HG03175 (cell line): ENCODE measurements at regions not wholly inside any gene's neighbourhood (a gene's known extent, or its start where the extent isn't known, plus 50 kb on each side); places are given as distances from the start of the nearest gene placed in this dataset.
"Not testable (repeated sequence)": the region's sequence is repeated elsewhere in the genome, so short reads cannot be mapped to it uniquely, and the experiment has no call there.

Source experiments
- ATAC-seq: cut with Tn5 transposase; IDR thresholded peaks from one replicate; pipeline ENCODE4 v1.9.1; 2021; ENCODE audit warnings: mild to moderate bottlenecking, moderate library complexity; ENCODE audit not compliant: unreplicated experiment

- ATAC-seq, result no peak
These were observed 107.4 kb upstream of the CBLB start for GRCh38 chr3:105976196-105976595.

DNA sequence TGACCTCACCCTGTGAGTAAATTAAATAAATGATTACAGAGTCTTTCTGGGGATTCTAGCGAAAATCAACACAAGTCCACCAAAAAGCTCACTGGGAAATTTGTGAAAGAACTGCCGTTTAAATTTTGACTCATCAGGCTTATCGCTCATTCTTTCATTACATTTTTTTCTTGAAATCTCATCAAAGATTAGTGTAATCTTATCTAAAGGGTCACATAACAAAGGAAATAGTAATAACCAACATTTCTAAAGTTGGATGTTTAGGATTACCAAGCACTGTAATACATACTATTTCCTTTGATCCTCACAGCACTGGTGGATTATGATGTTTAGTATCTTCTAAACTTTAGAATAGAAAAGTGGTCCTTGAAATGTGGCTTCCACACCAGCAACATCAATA lies 111.1 kb upstream of the CBLB start:
- no peak for ATAC-seq

GRCh38 chr3:105982207-105982606 lies 113.4 kb upstream of the CBLB start:
- no peak for ATAC-seq

GRCh38 chr3:105984837-105985236 lies 116.0 kb upstream of the CBLB start:
- no peak for ATAC-seq

- not testable (repeated sequence) for ATAC-seq
These were observed 117.5 kb upstream of the CBLB start for GRCh38 chr3:105986343-105986742.

GRCh38 chr3:105987809-105988208 lies 119.0 kb upstream of the CBLB start:
- ATAC-seq, result no peak

- no peak for ATAC-seq
These were observed 119.9 kb upstream of the CBLB start for GRCh38 chr3:105988540-105989212.

DNA sequence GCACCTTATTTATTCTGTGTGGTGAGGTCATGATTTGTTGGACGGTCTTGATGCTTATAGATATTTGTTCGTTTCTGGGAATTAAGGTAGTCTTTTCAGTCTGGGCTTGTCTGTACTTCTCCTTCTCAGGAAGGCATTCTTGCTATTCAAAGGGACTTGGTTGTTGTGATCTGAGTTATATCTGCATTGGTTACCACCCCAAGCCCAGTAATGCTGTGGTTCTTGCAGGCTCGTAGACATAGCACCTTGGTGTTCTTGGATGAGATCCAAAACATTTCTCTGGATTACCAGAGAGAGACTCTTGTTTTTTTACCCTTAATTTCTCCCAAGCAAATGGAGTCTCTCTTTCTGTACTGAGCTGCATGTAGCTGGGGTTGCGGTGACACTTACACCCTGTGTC lies 128.0 kb upstream of the CBLB start:
- no peak for ATAC-seq

DNA sequence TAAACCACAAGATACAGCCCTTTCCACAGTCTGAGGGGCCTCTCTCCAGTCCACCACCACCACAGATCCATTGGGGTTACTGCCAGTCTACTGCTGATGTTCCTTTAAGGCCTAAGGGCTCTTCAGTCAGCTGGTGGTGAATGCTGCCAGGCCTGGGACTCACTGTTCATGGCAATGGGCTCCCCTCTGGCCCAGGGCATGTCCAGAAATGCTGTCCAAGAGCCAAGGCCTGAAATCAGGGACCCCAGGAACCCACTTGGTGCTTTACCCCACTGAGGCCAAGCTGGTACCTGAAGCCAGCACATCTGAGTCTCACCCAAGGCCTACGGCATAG lies 128.6 kb upstream of the CBLB start:
- no peak for ATAC-seq

- no peak for ATAC-seq
These were observed 129.2 kb upstream of the CBLB start for GRCh38 chr3:105997800-105998526.

GRCh38 chr3:105999856-106000255 lies 131.0 kb upstream of the CBLB start:
- ATAC-seq, result no peak

- no peak for ATAC-seq
These were observed 133.1 kb upstream of the CBLB start for GRCh38 chr3:106001923-106002322.

DNA sequence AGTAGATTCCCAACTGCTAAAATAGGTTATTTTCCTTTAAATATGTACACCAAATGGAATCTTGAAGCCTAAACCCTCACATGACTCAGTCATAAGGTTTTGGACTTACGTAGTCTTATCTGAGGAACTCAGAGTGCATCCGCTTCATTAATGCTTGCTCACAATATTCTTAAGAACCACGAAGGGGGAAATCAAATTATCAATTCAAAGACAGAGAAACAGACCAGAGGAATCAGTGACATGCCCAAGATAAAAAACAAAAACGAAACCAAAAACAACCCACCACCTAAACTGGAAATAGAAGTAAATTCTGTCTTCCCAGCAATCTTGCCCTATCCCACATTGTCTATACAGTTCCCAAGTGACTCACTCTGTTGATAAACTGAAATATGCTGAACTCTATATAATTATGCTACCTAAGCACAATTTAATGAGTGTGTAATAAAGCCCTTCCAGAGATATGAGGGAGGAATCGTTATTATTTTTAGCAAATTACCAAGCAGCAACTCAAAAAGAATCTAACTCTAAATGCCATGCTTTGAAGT lies 135.4 kb upstream of the CBLB start:
- no peak for ATAC-seq

GRCh38 chr3:106004826-106005225 lies 136.0 kb upstream of the CBLB start:
- ATAC-seq, result no peak

- ATAC-seq, result no peak
These were observed 137.2 kb upstream of the CBLB start for GRCh38 chr3:106006001-106006400.

GRCh38 chr3:106006571-106006970 lies 137.8 kb upstream of the CBLB start:
- no peak for ATAC-seq

DNA sequence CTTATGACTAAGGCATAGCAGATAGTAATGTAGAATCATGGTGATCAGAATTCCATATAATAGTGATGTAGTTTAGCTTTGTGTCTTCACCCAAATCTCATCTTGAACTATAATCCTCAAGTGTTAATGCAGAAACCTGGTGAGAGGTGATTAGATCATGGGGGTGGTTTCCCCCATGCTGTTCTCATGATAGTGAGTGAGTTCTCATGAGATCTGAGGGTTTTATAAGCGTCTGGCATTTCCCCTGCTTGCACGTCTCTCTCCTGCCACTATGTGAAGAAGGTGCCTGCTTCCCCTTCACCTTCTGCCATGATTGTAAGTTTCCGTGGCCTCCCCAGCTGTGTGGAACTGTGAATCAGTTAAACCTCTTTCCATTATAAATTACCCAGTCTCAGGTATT lies 138.7 kb upstream of the CBLB start:
- ATAC-seq, result no peak

- no peak for ATAC-seq
These were observed 140.0 kb upstream of the CBLB start for GRCh38 chr3:106008766-106009165.

GRCh38 chr3:106010829-106011228 lies 142.0 kb upstream of the CBLB start:
- no peak for ATAC-seq

DNA sequence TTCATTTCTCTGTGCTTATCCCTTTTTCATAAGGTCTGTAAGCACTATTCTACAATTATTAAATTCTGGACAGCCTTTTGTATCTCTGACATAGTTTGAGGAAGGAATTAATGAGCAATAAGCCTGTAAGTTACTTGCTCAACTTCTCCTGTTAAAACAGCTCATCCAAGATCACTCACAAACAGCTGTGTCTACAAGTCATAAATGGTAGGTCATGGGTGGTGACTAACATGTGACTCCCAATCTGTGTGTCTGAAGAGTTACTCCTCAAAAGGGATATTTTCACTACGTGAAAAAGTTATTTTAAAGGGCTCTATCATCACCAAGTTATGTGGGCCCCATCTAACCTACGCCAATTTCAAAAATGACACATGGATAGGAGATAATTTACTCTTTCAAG lies 145.2 kb upstream of the CBLB start:
- ATAC-seq, result no peak

- no peak for ATAC-seq
These were observed 145.7 kb upstream of the CBLB start for GRCh38 chr3:106014518-106014917.

GRCh38 chr3:106014971-106015370 lies 146.2 kb upstream of the CBLB start:
- no peak for ATAC-seq

- ATAC-seq, result no peak
These were observed 149.3 kb upstream of the CBLB start for GRCh38 chr3:106018102-106018501.
